Parathyroid adenoma (tissue), 2 donors: ENCODE measurements at regions not wholly inside any gene's neighbourhood (a gene's known extent, or its start where the extent isn't known, plus 50 kb on each side); places are given as distances from the start of the nearest gene placed in this dataset.
"Not testable (repeated sequence)": the region's sequence is repeated elsewhere in the genome, so short reads cannot be mapped to it uniquely, and the experiment has no call there.

Experiments used
- H2AFZ ChIP-seq: fragments of 300-600 bp; sonication (generic); one replicate; pipeline ENCODE4 v1.7.0; 2017; ENCODE audit warnings: antibody characterized with exemption, mild to moderate bottlenecking
- H3K27ac ChIP-seq: fragments of 300-600 bp; sonication (generic); one replicate; pipeline ENCODE4 v1.7.0; 2017
- H3K27me3 ChIP-seq: fragments of 300-600 bp; sonication (generic); one replicate; pipeline ENCODE4 v1.7.0; 2017; ENCODE audit warnings: low read length; ENCODE audit not compliant: control insufficient read depth, insufficient read depth
- H3K36me3 ChIP-seq: fragments of 300-600 bp; sonication (generic); one replicate; pipeline ENCODE4 v1.7.0; 2017; ENCODE audit warnings: low read length; ENCODE audit not compliant: control insufficient read depth, insufficient read depth
- H3K4me1 ChIP-seq: fragments of 300-600 bp; sonication (generic); one replicate; pipeline ENCODE4 v1.7.0; 2017; ENCODE audit warnings: control low read depth
- H3K4me2 ChIP-seq: fragments of 300-600 bp; sonication (generic); one replicate; pipeline ENCODE4 v1.7.0; 2017; ENCODE audit warnings: low read length
- H3K4me3 ChIP-seq: fragments of 300-600 bp; sonication (generic); one replicate; pipeline ENCODE4 v1.7.0; 2017; ENCODE audit warnings: low read depth, low read length
- H3K79me2 ChIP-seq: fragments of 300-600 bp; sonication (generic); one replicate; pipeline ENCODE4 v1.7.0; 2017; ENCODE audit warnings: control low read depth
- H3K9ac ChIP-seq: fragments of 300-600 bp; sonication (generic); one replicate; pipeline ENCODE4 v1.7.0; 2017; ENCODE audit warnings: mild to moderate bottlenecking
- H3K9me3 ChIP-seq: fragments of 300-600 bp; sonication (generic); one replicate; pipeline ENCODE4 v1.7.0; 2017; ENCODE audit warnings: low read length; ENCODE audit not compliant: control insufficient read depth
- TF ChIP-seq, protein P1 (sequence below): fragments of 300-600 bp; sonication (generic); IDR thresholded peaks from one replicate; pipeline ENCODE4 v1.7.0; 2017; ENCODE audit warnings: antibody characterized with exemption, mild to moderate bottlenecking
- donor health status: primary hyperparathyroidism.

DNA sequence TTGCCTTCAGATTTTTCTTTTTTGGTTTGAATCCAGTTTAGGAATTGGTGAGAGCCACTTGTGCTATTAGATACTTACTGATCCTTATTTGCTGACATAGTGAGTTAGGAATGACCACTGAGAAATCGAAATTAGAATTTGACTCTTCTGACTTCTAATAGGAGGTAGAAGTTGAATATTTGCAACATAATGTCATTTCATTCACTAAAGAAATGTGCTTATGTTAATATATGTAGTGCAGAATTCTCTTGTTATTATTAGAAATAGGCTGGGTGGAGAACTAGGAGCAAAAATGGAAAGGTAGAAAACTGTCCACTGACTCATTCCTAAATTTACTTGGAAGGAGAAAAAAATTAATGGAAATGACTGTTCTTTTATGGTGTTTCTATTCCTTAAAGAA is 538.2 kb upstream of the SGO1 start:
- Histone ChIP-seq H3K9ac (no peak overlapping the region), H3K4me3 (no peak overlapping the region), H2AFZ (no peak overlapping the region), H3K9me3 (no peaks in the 10 kb centered on the region), H3K4me2 (no peak overlapping the region), H3K4me1 (no peaks in the 10 kb centered on the region), H3K27ac (no peak overlapping the region), H3K27me3 (no peaks in the 10 kb centered on the region), H3K79me2 (no peaks in the 10 kb centered on the region), H3K36me3 (no peaks in the 10 kb centered on the region)
- TF ChIP-seq, protein P1, sequence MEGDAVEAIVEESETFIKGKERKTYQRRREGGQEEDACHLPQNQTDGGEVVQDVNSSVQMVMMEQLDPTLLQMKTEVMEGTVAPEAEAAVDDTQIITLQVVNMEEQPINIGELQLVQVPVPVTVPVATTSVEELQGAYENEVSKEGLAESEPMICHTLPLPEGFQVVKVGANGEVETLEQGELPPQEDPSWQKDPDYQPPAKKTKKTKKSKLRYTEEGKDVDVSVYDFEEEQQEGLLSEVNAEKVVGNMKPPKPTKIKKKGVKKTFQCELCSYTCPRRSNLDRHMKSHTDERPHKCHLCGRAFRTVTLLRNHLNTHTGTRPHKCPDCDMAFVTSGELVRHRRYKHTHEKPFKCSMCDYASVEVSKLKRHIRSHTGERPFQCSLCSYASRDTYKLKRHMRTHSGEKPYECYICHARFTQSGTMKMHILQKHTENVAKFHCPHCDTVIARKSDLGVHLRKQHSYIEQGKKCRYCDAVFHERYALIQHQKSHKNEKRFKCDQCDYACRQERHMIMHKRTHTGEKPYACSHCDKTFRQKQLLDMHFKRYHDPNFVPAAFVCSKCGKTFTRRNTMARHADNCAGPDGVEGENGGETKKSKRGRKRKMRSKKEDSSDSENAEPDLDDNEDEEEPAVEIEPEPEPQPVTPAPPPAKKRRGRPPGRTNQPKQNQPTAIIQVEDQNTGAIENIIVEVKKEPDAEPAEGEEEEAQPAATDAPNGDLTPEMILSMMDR: no peak

DNA sequence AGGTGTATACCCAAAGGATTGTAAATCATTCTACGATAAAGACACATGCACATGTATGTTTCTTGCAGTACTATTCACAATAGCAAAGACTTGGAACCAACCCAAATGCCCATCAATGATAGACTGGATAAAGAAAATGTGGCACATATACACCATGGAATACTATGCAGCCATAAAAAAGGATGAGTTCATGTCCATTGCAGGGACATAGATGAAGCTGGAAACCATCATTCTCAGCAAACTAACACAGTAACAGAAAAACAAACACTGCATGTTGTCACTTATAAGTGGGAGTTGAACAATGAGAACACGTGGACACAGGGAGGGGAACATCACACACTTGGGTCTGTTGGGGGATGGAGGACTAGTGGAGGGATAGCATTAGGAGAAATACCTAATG is 530.4 kb upstream of the SGO1 start:
- H3K9ac ChIP-seq, H3K4me2 ChIP-seq, H3K27ac ChIP-seq, H2AFZ ChIP-seq, H3K4me3 ChIP-seq, H3K27me3 ChIP-seq, H3K4me1 ChIP-seq, H3K9me3 ChIP-seq, H3K36me3 ChIP-seq, H3K79me2 ChIP-seq: not testable (repeated sequence)

DNA sequence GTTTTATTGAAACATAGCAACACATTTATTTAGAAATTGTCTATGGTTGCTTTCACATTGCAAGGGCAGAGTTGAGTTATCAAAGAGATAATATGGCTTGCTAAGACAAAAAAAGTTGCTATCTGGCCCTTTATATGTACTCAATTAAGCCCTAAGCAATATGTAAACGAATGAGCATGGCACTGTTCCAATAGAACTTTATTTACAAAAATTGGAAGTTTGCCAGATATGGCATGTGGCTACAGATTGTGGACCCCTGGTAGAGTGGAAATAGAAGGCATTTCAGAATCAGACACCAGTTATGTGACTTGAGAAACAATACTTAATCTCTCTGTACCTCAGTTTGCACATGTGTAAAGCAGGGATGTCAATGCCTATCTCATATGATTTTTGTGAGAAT is 515.6 kb upstream of the SGO1 start:
- Histone ChIP-seq H3K27me3 (no peaks in the 10 kb centered on the region), H3K4me1 (no peaks in the 10 kb centered on the region), H3K9ac (no peak overlapping the region), H3K36me3 (no peaks in the 10 kb centered on the region), H3K9me3 (no peaks in the 10 kb centered on the region), H3K79me2 (no peaks in the 10 kb centered on the region), H2AFZ (no peak overlapping the region), H3K27ac (no peak overlapping the region), H3K4me2 (no peak overlapping the region), H3K4me3 (no peak overlapping the region)
- TF ChIP-seq, protein P1: no peak

DNA sequence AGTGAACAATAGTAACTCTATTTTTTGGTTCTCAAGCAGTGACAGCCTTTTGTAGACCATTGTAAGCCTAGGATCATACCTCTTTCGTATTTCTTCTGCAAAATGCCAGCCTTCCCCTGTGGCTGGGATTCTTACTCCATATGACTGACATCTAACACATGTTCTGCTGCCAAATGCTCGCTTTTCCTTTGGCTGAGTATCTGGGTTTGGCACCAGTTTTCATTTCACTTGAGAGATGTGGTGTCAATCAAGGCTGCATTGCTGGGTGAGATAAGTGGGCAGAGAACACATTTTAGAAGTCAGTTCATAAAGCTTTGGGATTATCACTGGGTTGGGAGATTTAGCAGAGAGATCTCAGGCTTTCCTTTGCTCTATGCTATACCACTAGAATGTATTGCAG is 514.7 kb upstream of the SGO1 start:
- Histone ChIP-seq H3K79me2 (no peaks in the 10 kb centered on the region), H3K36me3 (no peaks in the 10 kb centered on the region), H3K9me3 (no peaks in the 10 kb centered on the region), H3K27ac (no peak overlapping the region), H2AFZ (no peak overlapping the region), H3K9ac (no peak overlapping the region), H3K27me3 (no peaks in the 10 kb centered on the region), H3K4me1 (no peaks in the 10 kb centered on the region), H3K4me2 (no peak overlapping the region), H3K4me3 (no peak overlapping the region)
- TF ChIP-seq, protein P1: no peak

DNA sequence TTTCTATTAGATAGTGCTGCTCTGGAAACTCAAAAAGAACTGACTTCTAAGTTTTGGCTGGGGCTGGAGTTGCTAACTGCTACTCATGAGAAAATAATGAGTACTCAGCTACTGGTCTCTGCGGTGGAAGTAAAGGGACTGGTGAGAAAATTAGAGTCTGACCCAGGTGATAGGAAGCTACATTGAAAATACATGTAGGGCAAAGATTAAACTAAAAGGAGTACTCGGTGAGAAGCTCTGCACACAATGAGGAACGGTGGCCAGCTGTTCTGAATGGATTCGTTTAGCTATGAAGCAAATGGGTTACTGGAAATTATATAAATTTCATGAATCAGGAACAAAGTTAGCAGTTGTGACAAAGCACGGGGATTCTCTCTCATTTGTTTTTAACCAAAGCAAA is 512.9 kb upstream of the SGO1 start:
- no peak overlapping the region for H3K9ac ChIP-seq
- TF ChIP-seq, protein P1: no peak

More for the DNA sequence above, 512.9 kb upstream of the SGO1 start:
- Histone ChIP-seq H3K4me3 (no peak overlapping the region), H3K4me2 (no peak overlapping the region), H3K27ac (no peak overlapping the region), H3K4me1 (no peaks in the 10 kb centered on the region), H3K9me3 (no peaks in the 10 kb centered on the region), H3K36me3 (no peaks in the 10 kb centered on the region), H2AFZ (no peak overlapping the region), H3K79me2 (no peaks in the 10 kb centered on the region), H3K27me3 (no peaks in the 10 kb centered on the region)
